22Rv1 (cell line): ENCODE measurements at regions not wholly inside any gene's neighbourhood (a gene's known extent, or its start where the extent isn't known, plus 50 kb on each side); places are given as distances from the start of the nearest gene placed in this dataset.

Source experiments
- H3K27ac ChIP-seq: fragments of 450-650 bp; 2 replicates; pipeline ENCODE4 v1.5.1; 2017
- ZFX ChIP-seq: fragments of 450-650 bp; IDR thresholded peaks from 2 replicates; pipeline ENCODE4 v1.6.1; 2017; ENCODE audit warnings: antibody characterized with exemption, borderline replicate concordance
- TF ChIP-seq, protein P1 (sequence below): fragments of 450-650 bp; IDR thresholded peaks from 2 replicates; pipeline ENCODE4 v1.5.1; 2017; ENCODE audit warnings: mild to moderate bottlenecking

DNA sequence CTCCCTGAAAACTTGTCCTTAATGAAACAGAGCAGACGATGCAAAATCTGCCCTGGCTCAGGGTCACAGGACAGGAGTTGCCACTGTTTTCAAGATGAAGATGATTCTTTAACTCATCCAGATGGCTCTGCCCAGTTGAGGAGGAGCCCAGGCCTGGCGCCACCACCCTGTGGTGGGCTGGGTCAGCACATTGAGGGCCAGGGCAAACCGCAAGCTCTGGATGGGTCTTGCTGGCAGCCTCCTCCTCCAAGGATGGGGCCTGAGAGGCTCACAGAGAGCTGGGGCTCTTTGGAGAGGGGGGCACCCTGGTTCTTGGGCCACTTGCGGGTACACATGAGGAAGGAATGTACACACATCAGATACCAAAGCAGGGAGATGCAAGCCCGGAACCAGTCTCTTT is 158.2 kb downstream of the NUAK1 start:
- no peak overlapping the region for H3K27ac ChIP-seq
- TF ChIP-seq, protein P1, sequence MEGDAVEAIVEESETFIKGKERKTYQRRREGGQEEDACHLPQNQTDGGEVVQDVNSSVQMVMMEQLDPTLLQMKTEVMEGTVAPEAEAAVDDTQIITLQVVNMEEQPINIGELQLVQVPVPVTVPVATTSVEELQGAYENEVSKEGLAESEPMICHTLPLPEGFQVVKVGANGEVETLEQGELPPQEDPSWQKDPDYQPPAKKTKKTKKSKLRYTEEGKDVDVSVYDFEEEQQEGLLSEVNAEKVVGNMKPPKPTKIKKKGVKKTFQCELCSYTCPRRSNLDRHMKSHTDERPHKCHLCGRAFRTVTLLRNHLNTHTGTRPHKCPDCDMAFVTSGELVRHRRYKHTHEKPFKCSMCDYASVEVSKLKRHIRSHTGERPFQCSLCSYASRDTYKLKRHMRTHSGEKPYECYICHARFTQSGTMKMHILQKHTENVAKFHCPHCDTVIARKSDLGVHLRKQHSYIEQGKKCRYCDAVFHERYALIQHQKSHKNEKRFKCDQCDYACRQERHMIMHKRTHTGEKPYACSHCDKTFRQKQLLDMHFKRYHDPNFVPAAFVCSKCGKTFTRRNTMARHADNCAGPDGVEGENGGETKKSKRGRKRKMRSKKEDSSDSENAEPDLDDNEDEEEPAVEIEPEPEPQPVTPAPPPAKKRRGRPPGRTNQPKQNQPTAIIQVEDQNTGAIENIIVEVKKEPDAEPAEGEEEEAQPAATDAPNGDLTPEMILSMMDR = no peak
- no peak for TF ChIP-seq ZFX

DNA sequence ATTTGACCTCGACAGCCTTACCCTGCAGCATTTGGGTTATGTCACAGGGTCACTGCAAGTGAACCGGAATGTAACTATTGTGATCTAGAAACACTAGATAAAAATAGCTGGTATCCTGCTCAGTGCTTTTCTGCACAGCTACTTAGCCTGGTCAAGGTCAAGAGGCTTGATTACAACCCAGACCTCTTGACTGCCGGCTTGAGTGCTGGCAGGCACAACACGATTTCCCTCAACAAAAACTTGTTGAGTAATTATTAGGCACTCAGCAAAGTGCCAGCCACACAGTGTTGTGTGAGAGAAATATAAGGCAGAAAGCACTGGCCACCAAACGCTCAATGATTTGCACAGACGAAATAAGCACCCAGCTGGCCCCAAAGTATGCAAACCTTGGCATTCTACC is 156.7 kb downstream of the NUAK1 start:
- no peak for TF ChIP-seq ZFX
- TF ChIP-seq, protein P1 = no peak
- no peak overlapping the region for H3K27ac ChIP-seq

DNA sequence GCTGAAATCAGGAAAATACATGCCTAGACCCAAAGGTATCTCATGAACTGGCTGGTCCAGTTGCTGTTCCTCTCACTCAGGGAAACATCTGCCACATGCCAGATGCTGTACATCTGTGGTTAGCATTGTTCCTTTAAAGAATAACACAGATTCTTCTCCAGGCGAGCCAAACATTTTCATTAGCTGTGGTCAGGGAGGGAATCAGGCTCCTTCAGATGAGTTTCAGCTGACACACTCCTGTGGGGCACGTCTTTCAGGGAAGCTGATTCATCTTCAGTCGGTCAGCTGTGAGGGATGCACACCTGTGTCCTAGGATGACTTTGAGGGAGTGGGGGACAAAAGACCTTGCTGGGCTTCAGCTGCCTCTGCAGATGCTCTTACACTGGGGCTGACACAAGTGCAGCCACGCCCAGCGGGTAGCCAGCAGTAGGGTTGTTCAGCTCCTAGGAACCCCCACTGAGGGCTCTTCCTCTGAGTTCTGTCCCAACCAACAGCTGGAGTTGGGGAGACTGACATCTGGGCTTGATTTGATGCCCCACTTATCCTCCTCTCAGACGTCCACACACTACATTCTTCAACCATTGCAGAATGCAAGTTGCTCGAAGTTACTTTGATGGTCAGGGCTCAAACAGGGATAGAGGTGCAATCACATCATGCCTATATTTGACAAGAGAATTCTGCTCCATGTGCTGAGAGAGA is 155.0 kb downstream of the NUAK1 start:
- no peak overlapping the region for H3K27ac ChIP-seq
- TF ChIP-seq, protein P1 = no peak
- no peak for TF ChIP-seq ZFX

DNA sequence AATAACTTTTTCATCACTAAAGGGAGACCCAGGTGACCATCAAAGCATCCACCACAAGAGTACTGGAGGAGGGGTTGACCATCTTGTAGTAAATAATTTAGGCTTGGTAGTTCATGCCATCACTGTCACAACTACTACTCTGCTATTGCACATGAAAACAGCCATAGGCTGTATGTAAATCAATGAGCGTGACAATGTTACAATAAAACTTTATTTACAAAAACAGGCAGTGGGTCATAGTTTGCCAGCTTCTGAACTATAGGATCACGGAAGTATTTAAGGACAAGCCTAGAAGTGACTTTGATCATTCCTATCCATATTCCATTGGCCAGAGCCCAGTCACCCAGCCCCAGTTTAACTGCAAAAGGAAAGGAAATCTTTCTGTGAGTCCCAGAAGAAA is 153.4 kb downstream of the NUAK1 start:
- TF ChIP-seq, protein P1 = no peak
- TF ChIP-seq ZFX = no peak
- H3K27ac ChIP-seq = no peak overlapping the region

DNA sequence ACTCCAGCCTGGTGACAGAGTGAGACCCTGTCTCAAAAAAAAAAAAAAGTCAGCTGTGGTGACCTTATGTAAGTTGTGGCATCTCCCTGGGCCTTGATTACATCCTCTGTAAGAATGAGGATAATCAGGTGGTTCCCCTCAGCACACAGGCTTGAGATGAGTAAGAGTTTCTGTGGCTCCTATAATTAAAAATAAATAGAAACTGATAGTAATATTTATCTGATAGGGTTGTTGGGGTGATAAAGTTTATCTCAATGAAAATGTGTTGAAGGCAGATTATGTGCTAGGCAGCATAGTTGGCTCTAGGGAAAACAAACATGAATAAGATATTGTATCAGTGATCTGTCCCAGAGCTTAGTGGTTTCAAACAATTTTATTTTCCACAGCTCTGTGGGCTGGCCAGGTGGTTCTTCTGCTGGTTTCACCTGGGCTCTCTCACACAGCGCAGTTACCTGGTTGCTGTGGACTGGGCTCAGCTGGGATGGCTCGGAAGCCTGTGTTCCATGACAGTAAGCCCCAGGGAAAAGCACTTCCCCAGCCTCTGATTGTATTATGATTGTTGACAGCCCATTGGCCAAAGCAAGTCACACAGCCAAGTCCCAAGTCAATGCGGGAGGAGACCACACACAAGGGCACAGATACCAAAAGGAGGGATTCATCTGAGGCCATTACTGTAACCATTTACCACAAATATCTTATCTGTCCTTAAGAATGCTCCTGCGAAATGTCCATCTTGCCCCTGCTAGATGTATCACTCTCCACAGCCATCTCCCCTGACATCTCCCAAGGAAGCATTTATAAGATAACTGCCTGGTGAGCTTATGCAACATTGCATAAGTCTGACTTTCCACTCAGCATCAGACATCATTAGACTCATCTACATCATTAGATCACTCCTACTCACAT is 151.7 kb downstream of the NUAK1 start:
- no peak for TF ChIP-seq ZFX
- TF ChIP-seq, protein P1 = no peak
- no peak overlapping the region for H3K27ac ChIP-seq

DNA sequence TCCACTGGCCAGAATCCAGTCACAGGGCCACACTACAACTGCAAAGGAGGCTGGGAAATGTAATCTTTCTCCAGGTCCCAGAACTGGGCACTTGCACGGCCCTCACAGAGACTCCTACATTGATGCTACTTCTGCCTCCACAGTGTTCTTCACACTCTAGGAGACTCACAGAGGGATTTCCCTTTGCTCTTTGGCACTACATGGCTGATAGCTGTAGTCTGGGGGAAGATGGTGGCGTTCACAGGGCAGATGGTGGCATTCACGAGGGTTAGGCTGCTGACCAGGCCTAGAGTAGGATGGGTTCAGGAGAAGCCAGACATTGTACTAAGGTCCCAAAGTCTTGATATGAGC is 151.1 kb downstream of the NUAK1 start:
- H3K27ac ChIP-seq = no peak overlapping the region
- TF ChIP-seq, protein P1 = no peak
- TF ChIP-seq ZFX = no peak
